GM23338 (cell line): ENCODE measurements at regions not wholly inside any gene's neighbourhood (a gene's known extent, or its start where the extent isn't known, plus 50 kb on each side); places are given as distances from the start of the nearest gene placed in this dataset.

Experiments
- ATAC-seq: fragments of 200-7000 bp; cut with Tn5 transposase; 3 replicates; pipeline ENCODE4 v1.9.1; 2020
- DNase-seq: peaks from one replicate; pipeline ENCODE4 v3.0.0-alpha.2; 2015; ENCODE audit warnings: low spot score
- H2AFZ ChIP-seq: fragments of 200-600 bp; sonication (generic); 2 replicates; pipeline ENCODE4 v1.8.0; 2016; ENCODE audit warnings: antibody characterized with exemption, mild to moderate bottlenecking, moderate library complexity
- H3F3A ChIP-seq: fragments of 200-600 bp; sonication (generic); replicated peaks from 2 replicates; pipeline ENCODE4 v1.8.0; 2017; ENCODE audit warnings: antibody characterized with exemption, mixed run types, low read depth
- H3K27ac ChIP-seq: fragments of 200-600 bp; sonication (generic); 2 replicates; pipeline ENCODE4 v1.6.1; 2016; ENCODE audit warnings: low read depth
- H3K27me3 ChIP-seq: fragments of 200-600 bp; sonication (generic); 2 replicates; pipeline ENCODE4 v1.8.0; 2016; ENCODE audit warnings: mild to moderate bottlenecking, mixed run types, moderate library complexity; ENCODE audit not compliant: insufficient read depth
- H3K36me3 ChIP-seq: fragments of 200-600 bp; sonication (generic); 2 replicates; pipeline ENCODE4 v1.8.0; 2016; ENCODE audit warnings: mild to moderate bottlenecking; ENCODE audit not compliant: insufficient read depth
- H3K4me1 ChIP-seq: fragments of 200-600 bp; sonication (generic); 2 replicates; pipeline ENCODE4 v1.8.0; 2016; ENCODE audit warnings: mild to moderate bottlenecking, moderate library complexity; ENCODE audit not compliant: insufficient read depth
- H3K4me2 ChIP-seq: fragments of 200-600 bp; sonication (generic); 2 replicates; pipeline ENCODE4 v1.7.1; 2017; ENCODE audit warnings: mixed run types
- H3K4me3 ChIP-seq: fragments of 200-600 bp; sonication (generic); 2 replicates; pipeline ENCODE4 v1.6.1; 2016; ENCODE audit warnings: mixed run types
- H3K79me2 ChIP-seq: fragments of 200-600 bp; sonication (generic); replicated peaks from 2 replicates; pipeline ENCODE4 v1.8.0; 2017; ENCODE audit warnings: mild to moderate bottlenecking; ENCODE audit not compliant: insufficient read depth
- H3K9me2 ChIP-seq: fragments of 200-600 bp; sonication (generic); 2 replicates; pipeline ENCODE4 v1.8.0; 2017; ENCODE audit not compliant: insufficient read depth
- H4K20me1 ChIP-seq: fragments of 200-600 bp; sonication (generic); replicated peaks from 2 replicates; pipeline ENCODE4 v1.8.0; 2017; ENCODE audit warnings: mild to moderate bottlenecking; ENCODE audit not compliant: insufficient read depth
- H3K27ac Mint-ChIP-seq: 2 replicates; pipeline ENCODE4 v1.8.0; 2020; ENCODE audit warnings: inconsistent platforms, mild to moderate bottlenecking, moderate library complexity, mixed read lengths
- H3K27me3 Mint-ChIP-seq: 3 replicates; pipeline ENCODE4 v1.8.0; 2022; ENCODE audit warnings: low read depth, mild to moderate bottlenecking, moderate library complexity, mixed read lengths, inconsistent platforms; ENCODE audit not compliant: insufficient read depth, poor library complexity
- H3K36me3 Mint-ChIP-seq: 3 replicates; pipeline ENCODE4 v1.8.0; 2021; ENCODE audit warnings: low read depth, mild to moderate bottlenecking, inconsistent platforms, moderate library complexity, mixed read lengths
- H3K4me1 Mint-ChIP-seq: 3 replicates; pipeline ENCODE4 v1.8.0; 2020; ENCODE audit warnings: mild to moderate bottlenecking, inconsistent platforms, mixed read lengths
- H3K4me3 Mint-ChIP-seq: 3 replicates; pipeline ENCODE4 v1.8.0; 2021; ENCODE audit warnings: moderate library complexity, mild to moderate bottlenecking, inconsistent platforms, mixed read lengths
- H3K9me3 Mint-ChIP-seq: 3 replicates; pipeline ENCODE4 v1.8.0; 2020; ENCODE audit warnings: moderate library complexity, mild to moderate bottlenecking, inconsistent platforms, mixed read lengths
- CREB1 ChIP-seq: fragments of 250-450 bp; sonication (Bioruptor Pico); IDR thresholded peaks from 2 replicates; pipeline ENCODE4 v1.5.0; 2020; ENCODE audit warnings: low read depth, mild to moderate bottlenecking, moderate library complexity
- EZH2 ChIP-seq: fragments of 200-600 bp; sonication (generic); IDR thresholded peaks from one replicate; pipeline ENCODE4 v1.8.0; 2017; ENCODE audit warnings: antibody characterized with exemption, mild to moderate bottlenecking, low read depth; ENCODE audit not compliant: unreplicated experiment
- EZH2phosphoT487 ChIP-seq: fragments of 200-600 bp; sonication (generic); IDR thresholded peaks from one replicate; pipeline ENCODE4 v1.8.1; 2018; ENCODE audit warnings: antibody characterized with exemption; ENCODE audit not compliant: unreplicated experiment
- JUNB ChIP-seq: IDR thresholded peaks from one replicate; pipeline ENCODE4 v1.6.1; 2016; ENCODE audit warnings: antibody characterized with exemption; ENCODE audit not compliant: unreplicated experiment
- NANOG ChIP-seq: IDR thresholded peaks from 2 replicates; pipeline ENCODE4 v1.6.1; 2016; ENCODE audit warnings: antibody characterized with exemption, borderline replicate concordance
- POLR2AphosphoS5 ChIP-seq: IDR thresholded peaks from 2 replicates; pipeline ENCODE4 v1.6.1; 2016; ENCODE audit warnings: antibody characterized with exemption, low read depth
- STAT1 ChIP-seq: IDR thresholded peaks from one replicate; pipeline ENCODE4 v1.6.1; 2016; ENCODE audit warnings: antibody characterized with exemption; ENCODE audit not compliant: unreplicated experiment
- ZNF114 ChIP-seq: fragments of 250-450 bp; sonication (Bioruptor Pico); IDR thresholded peaks from 2 replicates; pipeline ENCODE4 v1.5.0; 2020; ENCODE audit warnings: mild to moderate bottlenecking, moderate library complexity
- ZNF331 ChIP-seq: fragments of 250-450 bp; sonication (Bioruptor Pico); IDR thresholded peaks from 2 replicates; pipeline ENCODE4 v1.5.0; 2020; ENCODE audit warnings: low read depth, mild to moderate bottlenecking, moderate library complexity
- TF ChIP-seq, protein P1 (sequence below), 2 experiments: fragments of 200-600 bp in 1 of 2; sonication (generic) in 1 of 2; conservative IDR thresholded peaks; 2 replicates each; pipeline versions ENCODE4 v1.5.1 to v1.6.1; 2016 to 2017; ENCODE audit warnings: antibody characterized with exemption in 2 of 2, low read depth in 2 of 2, mild to moderate bottlenecking in 2 of 2, moderate library complexity in 1 of 2
- TF ChIP-seq, protein P2 (sequence below): fragments of 250-450 bp; sonication (Bioruptor Pico); IDR thresholded peaks from 2 replicates; pipeline ENCODE4 v1.5.0; 2020; ENCODE audit warnings: mild to moderate bottlenecking, moderate library complexity
- TF ChIP-seq, protein P3 (sequence below): IDR thresholded peaks from one replicate; pipeline ENCODE4 v1.6.1; 2018; ENCODE audit warnings: antibody characterized with exemption; ENCODE audit not compliant: unreplicated experiment
- TF ChIP-seq, protein P4 (sequence below): IDR thresholded peaks from 2 replicates; pipeline ENCODE4 v1.6.1; 2016; ENCODE audit warnings: antibody characterized with exemption

DNA sequence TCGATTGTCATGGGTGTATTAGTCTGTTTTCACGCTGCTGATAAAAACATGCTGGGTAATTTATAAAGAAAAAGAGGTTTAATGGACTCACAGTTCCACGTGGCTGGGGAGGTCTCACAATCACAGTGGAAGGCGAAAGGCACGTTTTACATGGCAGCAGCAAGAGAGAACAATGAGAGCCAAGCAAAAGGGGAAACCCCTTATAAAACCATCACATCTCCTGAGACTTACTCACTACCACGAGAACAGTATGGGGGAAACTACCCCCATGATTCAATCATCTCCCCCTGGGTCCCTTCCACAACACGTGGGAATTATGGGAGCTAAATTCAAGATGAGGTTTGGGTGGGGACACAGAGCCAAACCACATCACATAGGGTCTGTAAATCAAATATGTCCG is 167.4 kb upstream of the XYLT1 start:
- no peaks in the 10 kb centered on the region for H3K4me1 ChIP-seq
- H3F3A ChIP-seq: no peaks in the 10 kb centered on the region
- H3K27me3 Mint-ChIP-seq: no peaks in the 10 kb centered on the region
- H3K27ac ChIP-seq: no peak overlapping the region
- H3K4me3 ChIP-seq: no peak overlapping the region
- no peaks in the 10 kb centered on the region for H3K36me3 ChIP-seq
- H3K9me2 ChIP-seq: 0 out of 2 replicates have a peak, but pooled peaks cover 13% of the 10 kb centered on the region
- H3K4me3 Mint-ChIP-seq: no peak overlapping the region
- no peak overlapping the region for H3K4me2 ChIP-seq
- ATAC-seq (no peak), DNase-seq (no peak)
- H3K27ac Mint-ChIP-seq: no peak overlapping the region
- H3K9me3 Mint-ChIP-seq: peaks cover 10% of the 10 kb centered on the region
- H3K27me3 ChIP-seq: no peaks in the 10 kb centered on the region
- no peaks in the 10 kb centered on the region for H4K20me1 ChIP-seq
- H3K36me3 Mint-ChIP-seq: peaks cover 2% of the 10 kb centered on the region; the same call in 1 of the 3 replicates
- H3K79me2 ChIP-seq: no peaks in the 10 kb centered on the region
- H3K4me1 Mint-ChIP-seq: peaks cover 6% of the 10 kb centered on the region
- H2AFZ ChIP-seq: 0 out of 2 replicates have a peak overlapping the region, but pooled peaks have one; percentile 52
- TF ChIP-seq CREB1 (CRISPR knock-in tag) (no peak), NANOG (no peak), STAT1 (no peak), POLR2AphosphoS5 (no peak), ZNF331 (CRISPR knock-in tag) (no peak), ZNF114 (CRISPR knock-in tag) (no peak), EZH2 (no peak), JUNB (no peak), EZH2phosphoT487 (no peak)
- TF ChIP-seq, protein P1, sequence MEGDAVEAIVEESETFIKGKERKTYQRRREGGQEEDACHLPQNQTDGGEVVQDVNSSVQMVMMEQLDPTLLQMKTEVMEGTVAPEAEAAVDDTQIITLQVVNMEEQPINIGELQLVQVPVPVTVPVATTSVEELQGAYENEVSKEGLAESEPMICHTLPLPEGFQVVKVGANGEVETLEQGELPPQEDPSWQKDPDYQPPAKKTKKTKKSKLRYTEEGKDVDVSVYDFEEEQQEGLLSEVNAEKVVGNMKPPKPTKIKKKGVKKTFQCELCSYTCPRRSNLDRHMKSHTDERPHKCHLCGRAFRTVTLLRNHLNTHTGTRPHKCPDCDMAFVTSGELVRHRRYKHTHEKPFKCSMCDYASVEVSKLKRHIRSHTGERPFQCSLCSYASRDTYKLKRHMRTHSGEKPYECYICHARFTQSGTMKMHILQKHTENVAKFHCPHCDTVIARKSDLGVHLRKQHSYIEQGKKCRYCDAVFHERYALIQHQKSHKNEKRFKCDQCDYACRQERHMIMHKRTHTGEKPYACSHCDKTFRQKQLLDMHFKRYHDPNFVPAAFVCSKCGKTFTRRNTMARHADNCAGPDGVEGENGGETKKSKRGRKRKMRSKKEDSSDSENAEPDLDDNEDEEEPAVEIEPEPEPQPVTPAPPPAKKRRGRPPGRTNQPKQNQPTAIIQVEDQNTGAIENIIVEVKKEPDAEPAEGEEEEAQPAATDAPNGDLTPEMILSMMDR (conservative IDR thresholded peaks at IDR 0.05; ENCODE audit: low read depth in 2 of 2): no peak
- TF ChIP-seq, protein P2, sequence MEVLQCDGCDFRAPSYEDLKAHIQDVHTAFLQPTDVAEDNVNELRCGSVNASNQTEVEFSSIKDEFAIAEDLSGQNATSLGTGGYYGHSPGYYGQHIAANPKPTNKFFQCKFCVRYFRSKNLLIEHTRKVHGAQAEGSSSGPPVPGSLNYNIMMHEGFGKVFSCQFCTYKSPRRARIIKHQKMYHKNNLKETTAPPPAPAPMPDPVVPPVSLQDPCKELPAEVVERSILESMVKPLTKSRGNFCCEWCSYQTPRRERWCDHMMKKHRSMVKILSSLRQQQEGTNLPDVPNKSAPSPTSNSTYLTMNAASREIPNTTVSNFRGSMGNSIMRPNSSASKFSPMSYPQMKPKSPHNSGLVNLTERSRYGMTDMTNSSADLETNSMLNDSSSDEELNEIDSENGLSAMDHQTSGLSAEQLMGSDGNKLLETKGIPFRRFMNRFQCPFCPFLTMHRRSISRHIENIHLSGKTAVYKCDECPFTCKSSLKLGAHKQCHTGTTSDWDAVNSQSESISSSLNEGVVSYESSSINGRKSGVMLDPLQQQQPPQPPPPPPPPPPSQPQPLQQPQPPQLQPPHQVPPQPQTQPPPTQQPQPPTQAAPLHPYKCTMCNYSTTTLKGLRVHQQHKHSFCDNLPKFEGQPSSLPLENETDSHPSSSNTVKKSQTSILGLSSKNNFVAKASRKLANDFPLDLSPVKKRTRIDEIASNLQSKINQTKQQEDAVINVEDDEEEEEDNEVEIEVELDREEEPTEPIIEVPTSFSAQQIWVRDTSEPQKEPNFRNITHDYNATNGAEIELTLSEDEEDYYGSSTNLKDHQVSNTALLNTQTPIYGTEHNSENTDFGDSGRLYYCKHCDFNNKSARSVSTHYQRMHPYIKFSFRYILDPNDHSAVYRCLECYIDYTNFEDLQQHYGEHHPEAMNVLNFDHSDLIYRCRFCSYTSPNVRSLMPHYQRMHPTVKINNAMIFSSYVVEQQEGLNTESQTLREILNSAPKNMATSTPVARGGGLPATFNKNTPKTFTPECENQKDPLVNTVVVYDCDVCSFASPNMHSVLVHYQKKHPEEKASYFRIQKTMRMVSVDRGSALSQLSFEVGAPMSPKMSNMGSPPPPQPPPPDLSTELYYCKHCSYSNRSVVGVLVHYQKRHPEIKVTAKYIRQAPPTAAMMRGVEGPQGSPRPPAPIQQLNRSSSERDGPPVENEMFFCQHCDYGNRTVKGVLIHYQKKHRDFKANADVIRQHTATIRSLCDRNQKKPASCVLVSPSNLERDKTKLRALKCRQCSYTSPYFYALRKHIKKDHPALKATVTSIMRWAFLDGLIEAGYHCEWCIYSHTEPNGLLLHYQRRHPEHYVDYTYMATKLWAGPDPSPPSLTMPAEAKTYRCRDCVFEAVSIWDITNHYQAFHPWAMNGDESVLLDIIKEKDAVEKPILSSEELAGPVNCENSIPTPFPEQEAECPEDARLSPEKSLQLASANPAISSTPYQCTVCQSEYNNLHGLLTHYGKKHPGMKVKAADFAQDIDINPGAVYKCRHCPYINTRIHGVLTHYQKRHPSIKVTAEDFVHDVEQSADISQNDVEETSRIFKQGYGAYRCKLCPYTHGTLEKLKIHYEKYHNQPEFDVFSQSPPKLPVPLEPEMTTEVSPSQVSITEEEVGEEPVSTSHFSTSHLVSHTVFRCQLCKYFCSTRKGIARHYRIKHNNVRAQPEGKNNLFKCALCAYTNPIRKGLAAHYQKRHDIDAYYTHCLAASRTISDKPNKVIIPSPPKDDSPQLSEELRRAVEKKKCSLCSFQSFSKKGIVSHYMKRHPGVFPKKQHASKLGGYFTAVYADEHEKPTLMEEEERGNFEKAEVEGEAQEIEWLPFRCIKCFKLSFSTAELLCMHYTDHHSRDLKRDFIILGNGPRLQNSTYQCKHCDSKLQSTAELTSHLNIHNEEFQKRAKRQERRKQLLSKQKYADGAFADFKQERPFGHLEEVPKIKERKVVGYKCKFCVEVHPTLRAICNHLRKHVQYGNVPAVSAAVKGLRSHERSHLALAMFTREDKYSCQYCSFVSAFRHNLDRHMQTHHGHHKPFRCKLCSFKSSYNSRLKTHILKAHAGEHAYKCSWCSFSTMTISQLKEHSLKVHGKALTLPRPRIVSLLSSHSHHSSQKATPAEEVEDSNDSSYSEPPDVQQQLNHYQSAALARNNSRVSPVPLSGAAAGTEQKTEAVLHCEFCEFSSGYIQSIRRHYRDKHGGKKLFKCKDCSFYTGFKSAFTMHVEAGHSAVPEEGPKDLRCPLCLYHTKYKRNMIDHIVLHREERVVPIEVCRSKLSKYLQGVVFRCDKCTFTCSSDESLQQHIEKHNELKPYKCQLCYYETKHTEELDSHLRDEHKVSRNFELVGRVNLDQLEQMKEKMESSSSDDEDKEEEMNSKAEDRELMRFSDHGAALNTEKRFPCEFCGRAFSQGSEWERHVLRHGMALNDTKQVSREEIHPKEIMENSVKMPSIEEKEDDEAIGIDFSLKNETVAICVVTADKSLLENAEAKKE: no peak
- TF ChIP-seq, protein P3, sequence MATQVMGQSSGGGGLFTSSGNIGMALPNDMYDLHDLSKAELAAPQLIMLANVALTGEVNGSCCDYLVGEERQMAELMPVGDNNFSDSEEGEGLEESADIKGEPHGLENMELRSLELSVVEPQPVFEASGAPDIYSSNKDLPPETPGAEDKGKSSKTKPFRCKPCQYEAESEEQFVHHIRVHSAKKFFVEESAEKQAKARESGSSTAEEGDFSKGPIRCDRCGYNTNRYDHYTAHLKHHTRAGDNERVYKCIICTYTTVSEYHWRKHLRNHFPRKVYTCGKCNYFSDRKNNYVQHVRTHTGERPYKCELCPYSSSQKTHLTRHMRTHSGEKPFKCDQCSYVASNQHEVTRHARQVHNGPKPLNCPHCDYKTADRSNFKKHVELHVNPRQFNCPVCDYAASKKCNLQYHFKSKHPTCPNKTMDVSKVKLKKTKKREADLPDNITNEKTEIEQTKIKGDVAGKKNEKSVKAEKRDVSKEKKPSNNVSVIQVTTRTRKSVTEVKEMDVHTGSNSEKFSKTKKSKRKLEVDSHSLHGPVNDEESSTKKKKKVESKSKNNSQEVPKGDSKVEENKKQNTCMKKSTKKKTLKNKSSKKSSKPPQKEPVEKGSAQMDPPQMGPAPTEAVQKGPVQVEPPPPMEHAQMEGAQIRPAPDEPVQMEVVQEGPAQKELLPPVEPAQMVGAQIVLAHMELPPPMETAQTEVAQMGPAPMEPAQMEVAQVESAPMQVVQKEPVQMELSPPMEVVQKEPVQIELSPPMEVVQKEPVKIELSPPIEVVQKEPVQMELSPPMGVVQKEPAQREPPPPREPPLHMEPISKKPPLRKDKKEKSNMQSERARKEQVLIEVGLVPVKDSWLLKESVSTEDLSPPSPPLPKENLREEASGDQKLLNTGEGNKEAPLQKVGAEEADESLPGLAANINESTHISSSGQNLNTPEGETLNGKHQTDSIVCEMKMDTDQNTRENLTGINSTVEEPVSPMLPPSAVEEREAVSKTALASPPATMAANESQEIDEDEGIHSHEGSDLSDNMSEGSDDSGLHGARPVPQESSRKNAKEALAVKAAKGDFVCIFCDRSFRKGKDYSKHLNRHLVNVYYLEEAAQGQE: no peak
- TF ChIP-seq, protein P4, sequence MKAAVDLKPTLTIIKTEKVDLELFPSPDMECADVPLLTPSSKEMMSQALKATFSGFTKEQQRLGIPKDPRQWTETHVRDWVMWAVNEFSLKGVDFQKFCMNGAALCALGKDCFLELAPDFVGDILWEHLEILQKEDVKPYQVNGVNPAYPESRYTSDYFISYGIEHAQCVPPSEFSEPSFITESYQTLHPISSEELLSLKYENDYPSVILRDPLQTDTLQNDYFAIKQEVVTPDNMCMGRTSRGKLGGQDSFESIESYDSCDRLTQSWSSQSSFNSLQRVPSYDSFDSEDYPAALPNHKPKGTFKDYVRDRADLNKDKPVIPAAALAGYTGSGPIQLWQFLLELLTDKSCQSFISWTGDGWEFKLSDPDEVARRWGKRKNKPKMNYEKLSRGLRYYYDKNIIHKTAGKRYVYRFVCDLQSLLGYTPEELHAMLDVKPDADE: no peak
